ENCODE measurements at regions not wholly inside any gene's neighbourhood (a gene's known extent, or its start where the extent isn't known, plus 50 kb on each side); places are given as distances from the start of the nearest gene placed in this dataset.

DNA sequence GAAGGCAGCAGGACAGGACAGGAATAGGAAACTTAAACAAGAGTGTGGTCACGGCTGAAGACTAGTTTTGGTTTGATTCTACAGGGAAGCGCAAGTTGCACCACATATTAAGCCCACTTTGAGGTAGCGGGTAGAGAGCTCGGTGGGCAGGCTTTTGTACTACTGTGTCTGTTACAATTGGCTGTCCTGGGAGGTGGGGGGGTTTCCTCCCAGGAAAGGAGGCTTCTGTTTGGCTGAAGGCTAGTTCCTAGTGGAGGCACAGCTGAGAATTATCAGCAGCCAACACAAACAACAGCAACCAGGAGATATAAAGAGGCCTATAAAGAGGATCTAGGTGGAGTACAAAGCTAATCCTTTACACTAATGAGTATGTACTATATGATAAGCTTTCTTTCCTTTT, 62.7 kb downstream of the ZNF648 start:
- Histone ChIP-seq H3K36me3 (replicated peaks; ENCODE audit: insufficient read depth, low read depth) (no peaks in the 10 kb centered on the region), H3K27me3 (no peaks in the 10 kb centered on the region)

DNA sequence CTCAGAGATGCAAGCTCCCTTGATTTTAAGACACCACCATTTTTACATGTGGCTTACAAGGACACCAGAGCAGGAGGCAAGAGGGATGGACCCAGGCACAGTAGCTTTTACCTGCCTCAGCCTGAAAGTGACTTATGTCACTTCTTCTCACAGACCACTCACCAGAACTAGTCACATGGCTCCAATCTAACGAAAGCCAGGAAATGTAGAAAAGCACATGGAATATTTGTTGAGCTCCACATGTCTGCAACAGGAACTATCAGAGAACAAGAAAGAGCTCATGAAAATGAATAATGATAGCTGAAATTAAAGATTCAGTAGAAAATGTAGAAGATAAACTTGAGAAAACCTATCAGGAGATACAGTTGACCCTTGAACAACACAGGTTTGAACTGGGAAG, 69.4 kb downstream of the ZNF648 start:
- Histone ChIP-seq H2AFZ (no peak overlapping the region), H3K27ac (no peak overlapping the region), H3K36me3 (replicated peaks; ENCODE audit: insufficient read depth, low read depth) (no peaks in the 10 kb centered on the region), H3K79me2 (no peaks in the 10 kb centered on the region), H4K20me1 (ENCODE audit: insufficient read depth, poor library complexity, severe bottlenecking) (no peaks in the 10 kb centered on the region), H3K9me2 (replicated peaks; ENCODE audit: insufficient read depth) (no peaks in the 10 kb centered on the region), H3K4me3 (no peak overlapping the region), H3K27me3 (no peaks in the 10 kb centered on the region), H3K9me3 (ENCODE audit: low read depth) (no peaks in the 10 kb centered on the region), H3K4me1 (ENCODE audit: insufficient read depth) (no peaks in the 10 kb centered on the region), H3K4me2 (no peak overlapping the region)
- WGBS (ENCODE audit: low lambda C conversion rate, missing lambda C conversion rate) = 82% methylated on average over 1 of the region's 1 CpG
- no peak for TF ChIP-seq EZH2 (IDR thresholded peaks at IDR 0.05; ENCODE audit: borderline replicate concordance)
- no peak for DNase-seq (ENCODE audit: low spot score)

More for the DNA sequence above, 62.7 kb downstream of the ZNF648 start:
- H3K4me3 ChIP-seq = no peak overlapping the region
- no peak overlapping the region for H2AFZ ChIP-seq
- H3K27ac ChIP-seq = no peak overlapping the region
- H3K79me2 ChIP-seq = no peaks in the 10 kb centered on the region
- H3K4me2 ChIP-seq = no peak overlapping the region
- no peaks in the 10 kb centered on the region for H3K4me1 ChIP-seq (ENCODE audit: insufficient read depth)
- H4K20me1 ChIP-seq (ENCODE audit: insufficient read depth, poor library complexity, severe bottlenecking) = no peaks in the 10 kb centered on the region
- no peak for DNase-seq (ENCODE audit: low spot score)
- WGBS (ENCODE audit: low lambda C conversion rate, missing lambda C conversion rate) = 85% methylated on average over 4 of the region's 4 CpGs
- no peaks in the 10 kb centered on the region for H3K9me2 ChIP-seq (replicated peaks; ENCODE audit: insufficient read depth)
- H3K9me3 ChIP-seq (ENCODE audit: low read depth) = no peaks in the 10 kb centered on the region
- TF ChIP-seq, protein P1, sequence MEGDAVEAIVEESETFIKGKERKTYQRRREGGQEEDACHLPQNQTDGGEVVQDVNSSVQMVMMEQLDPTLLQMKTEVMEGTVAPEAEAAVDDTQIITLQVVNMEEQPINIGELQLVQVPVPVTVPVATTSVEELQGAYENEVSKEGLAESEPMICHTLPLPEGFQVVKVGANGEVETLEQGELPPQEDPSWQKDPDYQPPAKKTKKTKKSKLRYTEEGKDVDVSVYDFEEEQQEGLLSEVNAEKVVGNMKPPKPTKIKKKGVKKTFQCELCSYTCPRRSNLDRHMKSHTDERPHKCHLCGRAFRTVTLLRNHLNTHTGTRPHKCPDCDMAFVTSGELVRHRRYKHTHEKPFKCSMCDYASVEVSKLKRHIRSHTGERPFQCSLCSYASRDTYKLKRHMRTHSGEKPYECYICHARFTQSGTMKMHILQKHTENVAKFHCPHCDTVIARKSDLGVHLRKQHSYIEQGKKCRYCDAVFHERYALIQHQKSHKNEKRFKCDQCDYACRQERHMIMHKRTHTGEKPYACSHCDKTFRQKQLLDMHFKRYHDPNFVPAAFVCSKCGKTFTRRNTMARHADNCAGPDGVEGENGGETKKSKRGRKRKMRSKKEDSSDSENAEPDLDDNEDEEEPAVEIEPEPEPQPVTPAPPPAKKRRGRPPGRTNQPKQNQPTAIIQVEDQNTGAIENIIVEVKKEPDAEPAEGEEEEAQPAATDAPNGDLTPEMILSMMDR (IDR thresholded peaks at IDR 0.05; ENCODE audit: poor library complexity) = no peak
- TF ChIP-seq EZH2phosphoT487 (IDR thresholded peaks at IDR 0.05; ENCODE audit: low read depth, severe bottlenecking, unreplicated experiment) (no peak), EZH2 (IDR thresholded peaks at IDR 0.05; ENCODE audit: borderline replicate concordance) (no peak)

DNA sequence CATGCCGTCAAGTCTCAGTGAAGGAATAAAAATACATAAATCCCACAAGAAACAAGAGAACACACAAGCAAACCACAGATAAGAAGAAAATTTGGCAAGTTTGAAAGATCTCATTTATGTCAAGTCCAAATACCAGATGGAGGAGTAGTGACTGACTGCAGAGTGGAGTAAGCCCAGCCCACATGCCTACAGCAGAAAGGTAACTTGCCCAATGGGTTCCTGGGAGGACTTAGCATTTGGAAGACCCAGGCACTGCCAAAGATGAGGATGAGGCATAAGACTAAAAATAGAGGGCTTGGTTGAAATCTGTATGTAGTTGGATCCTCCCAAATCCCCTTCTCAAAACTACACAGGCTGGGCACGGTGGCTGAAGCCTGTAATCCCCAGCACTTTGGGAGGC, 70.8 kb downstream of the ZNF648 start:
- Histone ChIP-seq H3K9me2 (replicated peaks; ENCODE audit: insufficient read depth) (no peaks in the 10 kb centered on the region), H3K27me3 (no peaks in the 10 kb centered on the region), H3K4me1 (ENCODE audit: insufficient read depth) (peaks cover 5% of the 10 kb centered on the region), H3K79me2 (no peaks in the 10 kb centered on the region), H3K36me3 (replicated peaks; ENCODE audit: insufficient read depth, low read depth) (no peaks in the 10 kb centered on the region), H3K4me2 (no peak overlapping the region), H2AFZ (no peak overlapping the region), H3K9me3 (ENCODE audit: low read depth) (no peaks in the 10 kb centered on the region), H4K20me1 (ENCODE audit: insufficient read depth, poor library complexity, severe bottlenecking) (no peaks in the 10 kb centered on the region), H3K27ac (no peak overlapping the region), H3K4me3 (no peak overlapping the region)
- DNase-seq (ENCODE audit: low spot score) = no peak
- TF ChIP-seq EZH2 (IDR thresholded peaks at IDR 0.05; ENCODE audit: borderline replicate concordance) (no peak), EZH2phosphoT487 (IDR thresholded peaks at IDR 0.05; ENCODE audit: low read depth, severe bottlenecking, unreplicated experiment) (no peak)
- TF ChIP-seq, protein P1 (IDR thresholded peaks at IDR 0.05; ENCODE audit: poor library complexity) = no peak
- WGBS (ENCODE audit: low lambda C conversion rate, missing lambda C conversion rate) = 89% methylated on average over 2 of the region's 2 CpGs

DNA sequence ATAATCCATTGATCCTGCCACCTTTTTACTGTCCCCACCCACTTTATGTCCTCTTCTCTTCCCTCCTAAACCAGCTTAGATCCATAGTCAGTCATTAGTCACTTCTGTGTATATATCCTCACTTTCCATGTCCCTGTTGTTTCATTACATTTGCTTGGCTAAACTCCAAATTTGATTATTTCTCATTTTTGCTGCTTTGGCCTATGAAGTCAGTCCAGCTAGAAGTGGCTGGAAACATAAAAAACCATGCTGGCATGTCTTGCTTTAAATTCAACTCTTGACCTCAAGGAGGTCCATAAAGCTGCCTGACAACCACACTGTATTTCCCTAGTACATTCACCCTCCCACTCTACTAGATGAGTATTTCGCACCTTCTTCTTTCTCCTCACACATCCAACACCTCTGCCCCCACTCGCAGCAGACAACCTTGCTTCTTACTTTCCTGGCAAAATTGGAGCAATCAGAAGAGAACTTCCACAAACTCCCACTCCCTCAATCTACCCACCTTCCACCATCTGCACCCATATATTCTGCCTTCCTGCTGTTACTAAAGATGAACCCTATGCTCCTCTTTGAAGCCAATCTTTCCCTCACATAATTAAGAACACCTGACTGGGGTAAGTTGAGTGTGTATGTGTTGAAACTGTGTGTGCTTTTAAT, 72.1 kb downstream of the ZNF648 start:
- 97% methylated on average over 2 of the region's 2 CpGs for WGBS (ENCODE audit: low lambda C conversion rate, missing lambda C conversion rate)
- DNase-seq (ENCODE audit: low spot score) = no peak
- Histone ChIP-seq H4K20me1 (ENCODE audit: insufficient read depth, poor library complexity, severe bottlenecking) (no peaks in the 10 kb centered on the region), H3K4me1 (ENCODE audit: insufficient read depth) (peaks cover 5% of the 10 kb centered on the region), H3K9me2 (replicated peaks; ENCODE audit: insufficient read depth) (no peaks in the 10 kb centered on the region), H3K79me2 (no peaks in the 10 kb centered on the region), H3K4me3 (no peak overlapping the region), H2AFZ (no peak overlapping the region), H3K4me2 (no peak overlapping the region), H3K27me3 (no peaks in the 10 kb centered on the region), H3K9me3 (ENCODE audit: low read depth) (no peaks in the 10 kb centered on the region), H3K36me3 (replicated peaks; ENCODE audit: insufficient read depth, low read depth) (no peaks in the 10 kb centered on the region), H3K27ac (no peak overlapping the region)
- TF ChIP-seq, protein P1 (IDR thresholded peaks at IDR 0.05; ENCODE audit: poor library complexity) = no peak
- TF ChIP-seq EZH2phosphoT487 (IDR thresholded peaks at IDR 0.05; ENCODE audit: low read depth, severe bottlenecking, unreplicated experiment) = no peak
- TF ChIP-seq EZH2 (IDR thresholded peaks at IDR 0.05; ENCODE audit: borderline replicate concordance) = no peak
